Pancreas (tissue), 10 donors: ENCODE measurements at regions not wholly inside any gene's neighbourhood (a gene's known extent, or its start where the extent isn't known, plus 50 kb on each side); places are given as distances from the start of the nearest gene placed in this dataset.

ENCODE experiments used
- ATAC-seq, 4 donors: fragments of 200-7000 bp; cut with Tn5 transposase; one replicate each; pipeline versions ENCODE4 v1.8.0 to v1.9.1; 2020; ENCODE audit warnings: mild to moderate bottlenecking in 4 of 4, moderate library complexity in 4 of 4
- DNase-seq, 6 donors: peaks; one replicate each; pipeline ENCODE4 v3.0.0-alpha.2; 2020
- FAIRE-seq: peaks from 2 replicates; lab custom pipeline; 2012; peaks lifted over from hg19 to GRCh38; lab: Jason Lieb, UNC
- H3K27ac ChIP-seq, 4 donors: fragments of 200-600 bp; sonication (generic); 1 replicate in 3 of 4; 2 replicates in 1 of 4; pipeline versions ENCODE4 v1.5.0 to v1.8.0; 2020
- H3K27me3 ChIP-seq, 4 donors: fragments of 200-600 bp; one replicate each; pipeline ENCODE4 v1.8.0; 2021
- H3K36me3 ChIP-seq, 3 donors: fragments of 200-600 bp; sonication (generic) in 1 of 3; one replicate each; pipeline versions ENCODE4 v1.5.0 to v1.8.0; 2020 to 2021
- H3K4me1 ChIP-seq, 3 donors: fragments of 200-600 bp; one replicate each; pipeline ENCODE4 v1.8.0; 2021
- H3K4me3 ChIP-seq, 4 donors: fragments of 200-600 bp; sonication (generic) in 2 of 4; one replicate each; pipeline versions ENCODE4 v1.5.0 to v1.8.0; 2020 to 2021
- H3K9me3 ChIP-seq, 4 donors: fragments of 200-600 bp; one replicate each; pipeline ENCODE4 v1.8.0; 2021
- CTCF ChIP-seq, 4 donors: fragments of 200-600 bp; sonication (generic) in 3 of 4; IDR thresholded peaks; one replicate each; pipeline versions ENCODE4 v1.5.0 to v1.8.0; 2021; ENCODE audit warnings: antibody characterized with exemption in 4 of 4
- whole genome bisulfite sequencing, 2 donors: extraction: QIAGEN DNeasy Blood & Tissue Kit; methylation state at CpG; one replicate each; pipeline ENCODE4 v1.1.7; 2013; 5-methylcytosine and 5-hydroxymethylcytosine counted together
- intact Hi-C, 3 donors: fragments of 100-400 bp; cut with DNase I; formaldehyde crosslinking; loops; one replicate each; pipeline versions ENCODE4 v1.11.1 to v1.14.2; 2022
- donor health status: healthy with polysubstance abuse.
- donor health status: DM: no; HTN: no; CAD: no; lungs with moderate emphysema.
- donor health status: DM: no; HTN: no; CAD: no.
- donor health status: control.
- donor health status: control.
- donor health status: Bipolar disorder and iron deficiency.
- donor health status: DM: yes; HTN: yes; CAD: no.
- donor health status: DM: no; HTN: no; CAD: no.
- donor health status: DM: no; HTN: no; CAD: no.
- donor health status: DM: yes; HTN: yes; CAD: no.

DNA sequence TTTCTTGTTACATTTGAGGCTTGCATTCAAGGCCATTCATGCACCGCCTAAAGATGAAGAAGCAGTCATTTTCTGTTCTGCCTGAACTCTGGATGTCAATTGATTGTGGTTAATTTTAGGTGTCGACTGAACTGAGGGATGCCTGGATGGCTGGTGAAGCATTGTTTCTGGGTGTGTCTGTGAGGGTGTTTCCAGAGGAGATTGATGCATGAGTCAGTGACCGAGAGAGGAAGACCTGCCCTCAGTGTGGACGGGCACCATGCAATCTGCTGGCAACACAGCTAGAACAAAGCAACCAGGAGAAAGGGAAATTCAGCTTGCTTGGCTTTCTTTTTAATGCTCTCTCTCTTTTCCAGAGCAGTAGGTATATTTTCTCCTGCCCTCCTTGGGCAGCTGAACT, 164.1 kb upstream of the ECI2 start:
- Histone ChIP-seq H3K27me3 (no peaks in the 10 kb centered on the region), H3K4me1 (no peaks in the 10 kb centered on the region), H3K4me3 (no peak overlapping the region), H3K36me3 (no peaks in the 10 kb centered on the region), H3K27ac (no peak overlapping the region), H3K9me3 (no peaks in the 10 kb centered on the region)
- TF ChIP-seq CTCF (IDR thresholded peaks at IDR 0.05), result no peak
- intact Hi-C loops, result no loop called here
- DNase-seq (no peak), FAIRE-seq (no peak), ATAC-seq (no peak)
- 82 to 84% methylated on average over 4 of the region's 4 CpGs for WGBS, 2 donors

DNA sequence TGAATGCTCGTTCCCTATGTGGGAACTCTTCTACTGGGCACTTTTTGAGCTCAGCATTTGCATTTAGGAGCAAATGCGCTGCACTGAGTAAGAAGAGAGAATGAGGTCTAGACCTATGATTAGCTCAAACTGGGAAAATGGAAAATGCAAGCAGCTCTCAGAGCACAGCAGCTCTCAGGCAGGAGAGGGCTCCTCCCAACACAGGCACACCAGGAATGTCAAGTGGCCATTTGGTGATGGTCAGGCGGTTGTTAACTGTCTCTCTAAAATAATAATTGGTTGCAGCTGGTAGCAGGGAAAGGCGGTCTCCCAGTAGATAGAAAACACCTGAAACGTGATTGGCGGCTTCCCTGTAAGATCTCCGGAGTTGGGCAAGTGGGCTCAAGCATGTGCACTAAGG, 162.0 kb upstream of the ECI2 start:
- H3K27me3 ChIP-seq, result no peaks in the 10 kb centered on the region
- H3K4me3 ChIP-seq, result no peak overlapping the region
- FAIRE-seq (no peak), ATAC-seq (no peak), DNase-seq (no peak)
- intact Hi-C loops, result no loop called here
- no peaks in the 10 kb centered on the region for H3K4me1 ChIP-seq
- no peak for TF ChIP-seq CTCF (IDR thresholded peaks at IDR 0.05)
- H3K27ac ChIP-seq, result no peak overlapping the region
- H3K9me3 ChIP-seq, result no peaks in the 10 kb centered on the region
- WGBS, 2 donors, result 79 to 89% methylated on average over 7 of the region's 7 CpGs
- no peaks in the 10 kb centered on the region for H3K36me3 ChIP-seq

GRCh38 chr6:4296552-4296951, 161.2 kb upstream of the ECI2 start:
- Histone ChIP-seq H3K4me1 (no peaks in the 10 kb centered on the region), H3K27ac (no peak overlapping the region), H3K27me3 (no peaks in the 10 kb centered on the region), H3K36me3 (no peaks in the 10 kb centered on the region), H3K4me3 (no peak overlapping the region), H3K9me3 (no peaks in the 10 kb centered on the region)
- intact Hi-C loops, result no loop called here
- FAIRE-seq (no peak), ATAC-seq (no peak), DNase-seq (no peak)
- TF ChIP-seq CTCF (IDR thresholded peaks at IDR 0.05), result no peak
- 55 to 67% methylated on average over 3 of the region's 3 CpGs for WGBS, 2 donors

DNA sequence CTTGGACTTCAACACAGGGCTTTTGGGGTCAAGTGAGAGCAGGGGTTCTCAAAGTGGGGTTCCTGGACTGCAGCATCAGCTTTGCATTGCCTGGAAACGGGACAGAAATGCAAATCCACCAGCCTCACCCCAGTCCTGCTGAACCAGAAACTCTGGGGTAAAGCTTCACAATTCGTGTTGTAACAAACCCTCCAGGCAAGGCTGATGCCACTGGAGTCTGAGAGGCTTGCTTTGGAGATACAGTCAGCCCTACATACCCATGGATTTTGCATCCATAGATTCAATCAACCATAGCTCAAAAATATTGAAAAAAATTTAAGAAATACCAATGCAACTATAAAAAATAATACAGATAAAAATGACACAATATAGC, 160.4 kb upstream of the ECI2 start:
- Histone ChIP-seq H3K4me3 (no peak overlapping the region), H3K27me3 (no peaks in the 10 kb centered on the region), H3K4me1 (no peaks in the 10 kb centered on the region), H3K27ac (no peak overlapping the region), H3K36me3 (no peaks in the 10 kb centered on the region), H3K9me3 (no peaks in the 10 kb centered on the region)
- ATAC-seq (no peak), DNase-seq (no peak), FAIRE-seq (no peak)
- intact Hi-C loops, result no loop called here
- 44 to 61% methylated on average over 2 of the region's 2 CpGs for WGBS, 2 donors
- TF ChIP-seq CTCF (IDR thresholded peaks at IDR 0.05), result no peak

GRCh38 chr6:4295058-4295782, 159.8 kb upstream of the ECI2 start:
- no peak for DNase-seq
- intact Hi-C loops, result no loop called here
- 68 to 80% methylated on average over 10 of the region's 10 CpGs for WGBS, 2 donors
- FAIRE-seq, result no peak
- no peaks in the 10 kb centered on the region for H3K27me3 ChIP-seq
- no peak for TF ChIP-seq CTCF (IDR thresholded peaks at IDR 0.05)
- no peaks in the 10 kb centered on the region for H3K4me1 ChIP-seq
- no peaks in the 10 kb centered on the region for H3K36me3 ChIP-seq
- H3K4me3 ChIP-seq, result no peak overlapping the region
- no peak for ATAC-seq
- H3K9me3 ChIP-seq, result no peaks in the 10 kb centered on the region
- no peak overlapping the region for H3K27ac ChIP-seq
